ENCODE measurements at regions not wholly inside any gene's neighbourhood (a gene's known extent, or its start where the extent isn't known, plus 50 kb on each side); places are given as distances from the start of the nearest gene placed in this dataset.

- Histone ChIP-seq H3K4me1 (ENCODE audit: control insufficient read depth, extremely low read depth, insufficient read depth, low read length) (no peaks in the 10 kb centered on the region), H3K27me3 (ENCODE audit: control insufficient read depth in 2 of 2, insufficient read depth in 2 of 2, low read length in 2 of 2) (no peaks in the 10 kb centered on the region), H3K4me3 (replicated peaks in 1 of 3; ENCODE audit: insufficient read depth in 1 of 3, low read depth in 1 of 3, low read length in 3 of 3) (no peak overlapping the region), H3K9ac (replicated peaks; ENCODE audit: extremely low read depth, insufficient read depth, low read length) (no peak overlapping the region), H3K79me2 (ENCODE audit: control insufficient read depth, insufficient read depth, low read length) (no peaks in the 10 kb centered on the region), H3K9me1 (replicated peaks; ENCODE audit: control insufficient read depth, extremely low read depth, insufficient read depth, low read length) (no peaks in the 10 kb centered on the region), H3K9me3 (replicated peaks; ENCODE audit: control insufficient read depth, insufficient read depth, low read length) (peaks cover 2% of the 10 kb centered on the region), H4K20me1 (replicated peaks; ENCODE audit: control insufficient read depth, extremely low read depth, insufficient read depth, low read length) (no peaks in the 10 kb centered on the region), H3K36me3 (ENCODE audit: control insufficient read depth in 2 of 2, extremely low read depth in 1 of 2, insufficient read depth in 2 of 2, low read length in 2 of 2) (no peaks in the 10 kb centered on the region), H3K27ac (ENCODE audit: insufficient read depth, low read depth, low read length) (no peak overlapping the region), H2AFZ (ENCODE audit: low read depth, low read length) (no peak overlapping the region), H3K4me2 (ENCODE audit: insufficient read depth, low read length) (no peak overlapping the region)
- BruUV-seq (replicated peaks) = no TSS peak
- TF ChIP-seq MYC (IDR thresholded peaks at IDR 0.05; ENCODE audit: low read depth, low read length) = no peak
- no peak for TF ChIP-seq GATA2 (IDR thresholded peaks at IDR 0.05; ENCODE audit: insufficient read depth, insufficient read length, low read depth, low read length)
- TF ChIP-seq EZH2 (IDR thresholded peaks at IDR 0.05; ENCODE audit: borderline replicate concordance, low read depth, low read length, severe bottlenecking) = no peak
- TF ChIP-seq POLR2AphosphoS5 (IDR thresholded peaks at IDR 0.05; ENCODE audit: insufficient read depth, low read depth, low read length) = no peak
- TF ChIP-seq JUN (IDR thresholded peaks at IDR 0.05; ENCODE audit: borderline replicate concordance, insufficient read depth, insufficient read length, low read depth) = no peak
- TF ChIP-seq POLR2A (IDR thresholded peaks at IDR 0.05; ENCODE audit: low read depth, low read length) = no peak
- no peak for TF ChIP-seq CTCF (IDR thresholded peaks at IDR 0.05; ENCODE audit: extremely low read depth in 1 of 2, insufficient read depth in 1 of 2, low read depth in 1 of 2, low read length in 2 of 2)
- TF ChIP-seq MAX (IDR thresholded peaks at IDR 0.05; ENCODE audit: insufficient read depth, insufficient read length) = no peak
- TF ChIP-seq FOS (IDR thresholded peaks at IDR 0.05; ENCODE audit: borderline replicate concordance, insufficient read depth, low read length) = no peak
- DNase-seq (ENCODE audit: low read depth, low spot score) = no peak
- FAIRE-seq = no peak
- ChIA-PET POLR2A (no interaction called here), CTCF (no interaction called here)
- dilution Hi-C loops (cut with MboI; ENCODE audit: extremely low pct_ligation_motif_present, low sequenced_read_pairs) = no loop called here
- intact Hi-C loops (cut with micrococcal nuclease) = no loop called here
These were observed 471.7 kb upstream of the RORB start for GRCh38 chr9:74025402-74025925.

Measured in endothelial cell of umbilical vein (primary cell).